Calu3 (cell line): ENCODE measurements at regions not wholly inside any gene's neighbourhood (a gene's known extent, or its start where the extent isn't known, plus 50 kb on each side); places are given as distances from the start of the nearest gene placed in this dataset.

Experiments
- BruUV-seq: library from RNA; stranded (reverse); fragments of 400-500 nt; replicated peaks from 2 replicates; lab custom pipeline; 2021; lab: Mats Ljungman, UMichigan
- CTCF ChIA-PET: fragments of 300-600 bp; sonication (Branson Sonifier 250); formaldehyde crosslinking; loops from one replicate; lab custom pipeline; 2022; ENCODE audit warnings: antibody characterized with exemption; lab: Charles Lee
- DNase-seq: peaks from one replicate; pipeline ENCODE4 v3.0.0; 2022
- H3K27ac Mint-ChIP-seq: one replicate; pipeline ENCODE4 v1.8.0; 2022; ENCODE audit warnings: mixed read lengths; ENCODE audit not compliant: unreplicated experiment
- H3K27me3 Mint-ChIP-seq: one replicate; pipeline ENCODE4 v1.8.0; 2022; ENCODE audit warnings: mixed read lengths; ENCODE audit not compliant: unreplicated experiment
- H3K36me3 Mint-ChIP-seq: one replicate; pipeline ENCODE4 v1.8.0; 2022; ENCODE audit warnings: mild to moderate bottlenecking, moderate library complexity, mixed read lengths; ENCODE audit not compliant: insufficient read depth, unreplicated experiment
- H3K4me1 Mint-ChIP-seq: one replicate; pipeline ENCODE4 v1.8.0; 2022; ENCODE audit warnings: mild to moderate bottlenecking, low read depth, mixed read lengths; ENCODE audit not compliant: unreplicated experiment
- H3K4me3 Mint-ChIP-seq: one replicate; pipeline ENCODE4 v1.8.0; 2022; ENCODE audit warnings: mild to moderate bottlenecking, low read depth, moderate library complexity, mixed read lengths; ENCODE audit not compliant: unreplicated experiment
- H3K9me3 Mint-ChIP-seq: one replicate; pipeline ENCODE4 v1.8.0; 2022; ENCODE audit warnings: low read depth, mixed read lengths; ENCODE audit not compliant: unreplicated experiment
- CTCF ChIP-seq: fragments of 200-600 bp; IDR thresholded peaks from one replicate; pipeline ENCODE4 v1.8.0; 2022; ENCODE audit warnings: antibody characterized with exemption; ENCODE audit not compliant: unreplicated experiment
- intact Hi-C: fragments of 100-400 bp; cut with micrococcal nuclease; formaldehyde crosslinking; loops from one replicate; pipeline ENCODE4 v1.10.0; 2022; ENCODE audit not compliant: unreplicated experiment

GRCh38 chr2:156038021-156038420 is 294.5 kb downstream of the NR4A2 start:
- Mint-ChIP-seq H3K36me3 (no peaks in the 10 kb centered on the region), H3K4me1 (no peaks in the 10 kb centered on the region), H3K4me3 (no peak overlapping the region), H3K27me3 (no peaks in the 10 kb centered on the region), H3K27ac (no peak overlapping the region), H3K9me3 (peaks cover 5% of the 10 kb centered on the region)
- no peak for TF ChIP-seq CTCF
- intact Hi-C loops, result no loop called here
- no peak for DNase-seq
- CTCF ChIA-PET, result interaction anchor here (0.5 kb wide), 1 partner anchor 643 kb away, joined by 3 read pairs; no protein-coding TSS in a partner anchor
- no TSS peak for BruUV-seq

- no peak for DNase-seq
- Mint-ChIP-seq H3K4me3 (no peak overlapping the region), H3K27me3 (no peaks in the 10 kb centered on the region), H3K36me3 (no peaks in the 10 kb centered on the region), H3K4me1 (no peaks in the 10 kb centered on the region), H3K9me3 (peaks cover 3% of the 10 kb centered on the region), H3K27ac (no peak overlapping the region)
- no TSS peak for BruUV-seq
- TF ChIP-seq CTCF, result no peak
- intact Hi-C loops, result no loop called here
- CTCF ChIA-PET, result interaction anchor here (0.5 kb wide), 1 partner anchor 642 kb away, joined by 3 read pairs; no protein-coding TSS in a partner anchor
Observed at GRCh38 chr2:156037482-156037881, 295.0 kb downstream of the NR4A2 start.

- no peak overlapping the region for H3K4me3 Mint-ChIP-seq
- no peaks in the 10 kb centered on the region for H3K4me1 Mint-ChIP-seq
- BruUV-seq, result no TSS peak
- H3K27me3 Mint-ChIP-seq, result no peaks in the 10 kb centered on the region
- TF ChIP-seq CTCF, result no peak
- intact Hi-C loops, result no loop called here
- CTCF ChIA-PET, result no interaction called here
- no peak for DNase-seq
- no peaks in the 10 kb centered on the region for H3K36me3 Mint-ChIP-seq
- no peaks in the 10 kb centered on the region for H3K9me3 Mint-ChIP-seq
- H3K27ac Mint-ChIP-seq, result no peak overlapping the region
Observed at GRCh38 chr2:156031121-156031520, 301.4 kb downstream of the NR4A2 start.

- Mint-ChIP-seq H3K27ac (no peak overlapping the region), H3K9me3 (no peaks in the 10 kb centered on the region), H3K4me3 (no peak overlapping the region), H3K4me1 (peaks cover 12% of the 10 kb centered on the region), H3K27me3 (no peaks in the 10 kb centered on the region), H3K36me3 (no peaks in the 10 kb centered on the region)
- no peak for DNase-seq
- CTCF ChIA-PET, result interaction anchor here (0.7 kb wide), 1 partner anchor 400 kb away, joined by 4 read pairs; no protein-coding TSS in a partner anchor
- TF ChIP-seq CTCF, result no peak
- intact Hi-C loops, result no loop called here
- no TSS peak for BruUV-seq
Observed at GRCh38 chr2:156023229-156023869, 309.2 kb downstream of the NR4A2 start.
